Upper lobe of left lung (tissue), 4 donors: ENCODE measurements at regions not wholly inside any gene's neighbourhood (a gene's known extent, or its start where the extent isn't known, plus 50 kb on each side); places are given as distances from the start of the nearest gene placed in this dataset.

ENCODE experiments used
- POLR2A ChIP-seq, 4 donors: fragments of 450-650 bp; IDR thresholded peaks; one replicate each; pipeline ENCODE4 v1.5.1; 2016 to 2017; ENCODE audit warnings: antibody characterized with exemption in 4 of 4, mild to moderate bottlenecking in 2 of 4
- POLR2AphosphoS5 ChIP-seq, 2 donors: sonication (generic); formaldehyde crosslinking; IDR thresholded peaks; one replicate each; pipeline ENCODE4 v1.5.1; 2017; ENCODE audit warnings: antibody characterized with exemption in 2 of 2
- TF ChIP-seq, protein P1 (sequence below), 6 experiments: fragments of 450-650 bp in 4 of 6; fragments of 200-600 bp in 2 of 6; sonication (generic) in 2 of 6; IDR thresholded peaks; one replicate each; pipeline ENCODE4 v1.5.1; 2016 to 2019; ENCODE audit warnings: antibody characterized with exemption in 6 of 6

- TF ChIP-seq, protein P1, sequence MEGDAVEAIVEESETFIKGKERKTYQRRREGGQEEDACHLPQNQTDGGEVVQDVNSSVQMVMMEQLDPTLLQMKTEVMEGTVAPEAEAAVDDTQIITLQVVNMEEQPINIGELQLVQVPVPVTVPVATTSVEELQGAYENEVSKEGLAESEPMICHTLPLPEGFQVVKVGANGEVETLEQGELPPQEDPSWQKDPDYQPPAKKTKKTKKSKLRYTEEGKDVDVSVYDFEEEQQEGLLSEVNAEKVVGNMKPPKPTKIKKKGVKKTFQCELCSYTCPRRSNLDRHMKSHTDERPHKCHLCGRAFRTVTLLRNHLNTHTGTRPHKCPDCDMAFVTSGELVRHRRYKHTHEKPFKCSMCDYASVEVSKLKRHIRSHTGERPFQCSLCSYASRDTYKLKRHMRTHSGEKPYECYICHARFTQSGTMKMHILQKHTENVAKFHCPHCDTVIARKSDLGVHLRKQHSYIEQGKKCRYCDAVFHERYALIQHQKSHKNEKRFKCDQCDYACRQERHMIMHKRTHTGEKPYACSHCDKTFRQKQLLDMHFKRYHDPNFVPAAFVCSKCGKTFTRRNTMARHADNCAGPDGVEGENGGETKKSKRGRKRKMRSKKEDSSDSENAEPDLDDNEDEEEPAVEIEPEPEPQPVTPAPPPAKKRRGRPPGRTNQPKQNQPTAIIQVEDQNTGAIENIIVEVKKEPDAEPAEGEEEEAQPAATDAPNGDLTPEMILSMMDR (IDR thresholded peaks at IDR 0.05) = no peak
- no peak for TF ChIP-seq POLR2A (IDR thresholded peaks at IDR 0.05)
- TF ChIP-seq POLR2AphosphoS5 (IDR thresholded peaks at IDR 0.05) = no peak
Observed at GRCh38 chr12:124085419-124086296, 112.6 kb downstream of the ZNF664 start.
